ENCODE measurements at regions not wholly inside any gene's neighbourhood (a gene's known extent, or its start where the extent isn't known, plus 50 kb on each side); places are given as distances from the start of the nearest gene placed in this dataset.

GRCh38 chr10:24027107-24027506 is 181.8 kb upstream of the KIAA1217 start:
- H3K36me3 Mint-ChIP-seq (ENCODE audit: unreplicated experiment): no peaks in the 10 kb centered on the region
- H3K4me3 Mint-ChIP-seq (ENCODE audit: unreplicated experiment): no peak overlapping the region
- TF ChIP-seq CTCF (IDR thresholded peaks at IDR 0.05): no peak
- no peaks in the 10 kb centered on the region for H3K9me3 Mint-ChIP-seq (ENCODE audit: unreplicated experiment)
- H3K27me3 Mint-ChIP-seq (ENCODE audit: unreplicated experiment): no peaks in the 10 kb centered on the region
- H3K27ac Mint-ChIP-seq (ENCODE audit: unreplicated experiment): no peak overlapping the region
- no peak for DNase-seq (ENCODE audit: extremely low spot score, unreplicated experiment)
- H3K4me1 Mint-ChIP-seq (ENCODE audit: unreplicated experiment): no peaks in the 10 kb centered on the region

- Mint-ChIP-seq H3K4me3 (ENCODE audit: unreplicated experiment) (no peak overlapping the region), H3K36me3 (ENCODE audit: unreplicated experiment) (no peaks in the 10 kb centered on the region), H3K27me3 (ENCODE audit: unreplicated experiment) (no peaks in the 10 kb centered on the region), H3K27ac (ENCODE audit: unreplicated experiment) (no peak overlapping the region), H3K4me1 (ENCODE audit: unreplicated experiment) (no peaks in the 10 kb centered on the region), H3K9me3 (ENCODE audit: unreplicated experiment) (no peaks in the 10 kb centered on the region)
- no peak for DNase-seq (ENCODE audit: extremely low spot score, unreplicated experiment)
- no peak for TF ChIP-seq CTCF (IDR thresholded peaks at IDR 0.05)
Observed at GRCh38 chr10:24034571-24034970, 174.4 kb upstream of the KIAA1217 start.

GRCh38 chr10:24035761-24036160 is 173.2 kb upstream of the KIAA1217 start:
- no peak overlapping the region for H3K4me3 Mint-ChIP-seq (ENCODE audit: unreplicated experiment)
- H3K9me3 Mint-ChIP-seq (ENCODE audit: unreplicated experiment): no peaks in the 10 kb centered on the region
- no peaks in the 10 kb centered on the region for H3K4me1 Mint-ChIP-seq (ENCODE audit: unreplicated experiment)
- H3K36me3 Mint-ChIP-seq (ENCODE audit: unreplicated experiment): no peaks in the 10 kb centered on the region
- no peak for DNase-seq (ENCODE audit: extremely low spot score, unreplicated experiment)
- no peaks in the 10 kb centered on the region for H3K27me3 Mint-ChIP-seq (ENCODE audit: unreplicated experiment)
- no peak for TF ChIP-seq CTCF (IDR thresholded peaks at IDR 0.05)
- H3K27ac Mint-ChIP-seq (ENCODE audit: unreplicated experiment): no peak overlapping the region

GRCh38 chr10:24039315-24039714 is 169.6 kb upstream of the KIAA1217 start:
- TF ChIP-seq CTCF (IDR thresholded peaks at IDR 0.05): no peak
- DNase-seq (ENCODE audit: extremely low spot score, unreplicated experiment): no peak
- Mint-ChIP-seq H3K4me3 (ENCODE audit: unreplicated experiment) (no peak overlapping the region), H3K36me3 (ENCODE audit: unreplicated experiment) (no peaks in the 10 kb centered on the region), H3K4me1 (ENCODE audit: unreplicated experiment) (no peaks in the 10 kb centered on the region), H3K9me3 (ENCODE audit: unreplicated experiment) (no peaks in the 10 kb centered on the region), H3K27ac (ENCODE audit: unreplicated experiment) (no peak overlapping the region), H3K27me3 (ENCODE audit: unreplicated experiment) (no peaks in the 10 kb centered on the region)

- Mint-ChIP-seq H3K27me3 (ENCODE audit: unreplicated experiment) (no peaks in the 10 kb centered on the region), H3K4me3 (ENCODE audit: unreplicated experiment) (no peak overlapping the region), H3K9me3 (ENCODE audit: unreplicated experiment) (no peaks in the 10 kb centered on the region), H3K36me3 (ENCODE audit: unreplicated experiment) (no peaks in the 10 kb centered on the region), H3K4me1 (ENCODE audit: unreplicated experiment) (no peaks in the 10 kb centered on the region), H3K27ac (ENCODE audit: unreplicated experiment) (no peak overlapping the region)
- no peak for DNase-seq (ENCODE audit: extremely low spot score, unreplicated experiment)
- no peak for TF ChIP-seq CTCF (IDR thresholded peaks at IDR 0.05)
Observed at GRCh38 chr10:24039897-24040296, 169.0 kb upstream of the KIAA1217 start.

All from osteocyte (in vitro differentiated cells).